ENCODE measurements at regions not wholly inside any gene's neighbourhood (a gene's known extent, or its start where the extent isn't known, plus 50 kb on each side); places are given as distances from the start of the nearest gene placed in this dataset.
"Not testable (repeated sequence)": the region's sequence is repeated elsewhere in the genome, so short reads cannot be mapped to it uniquely, and the experiment has no call there.

DNA sequence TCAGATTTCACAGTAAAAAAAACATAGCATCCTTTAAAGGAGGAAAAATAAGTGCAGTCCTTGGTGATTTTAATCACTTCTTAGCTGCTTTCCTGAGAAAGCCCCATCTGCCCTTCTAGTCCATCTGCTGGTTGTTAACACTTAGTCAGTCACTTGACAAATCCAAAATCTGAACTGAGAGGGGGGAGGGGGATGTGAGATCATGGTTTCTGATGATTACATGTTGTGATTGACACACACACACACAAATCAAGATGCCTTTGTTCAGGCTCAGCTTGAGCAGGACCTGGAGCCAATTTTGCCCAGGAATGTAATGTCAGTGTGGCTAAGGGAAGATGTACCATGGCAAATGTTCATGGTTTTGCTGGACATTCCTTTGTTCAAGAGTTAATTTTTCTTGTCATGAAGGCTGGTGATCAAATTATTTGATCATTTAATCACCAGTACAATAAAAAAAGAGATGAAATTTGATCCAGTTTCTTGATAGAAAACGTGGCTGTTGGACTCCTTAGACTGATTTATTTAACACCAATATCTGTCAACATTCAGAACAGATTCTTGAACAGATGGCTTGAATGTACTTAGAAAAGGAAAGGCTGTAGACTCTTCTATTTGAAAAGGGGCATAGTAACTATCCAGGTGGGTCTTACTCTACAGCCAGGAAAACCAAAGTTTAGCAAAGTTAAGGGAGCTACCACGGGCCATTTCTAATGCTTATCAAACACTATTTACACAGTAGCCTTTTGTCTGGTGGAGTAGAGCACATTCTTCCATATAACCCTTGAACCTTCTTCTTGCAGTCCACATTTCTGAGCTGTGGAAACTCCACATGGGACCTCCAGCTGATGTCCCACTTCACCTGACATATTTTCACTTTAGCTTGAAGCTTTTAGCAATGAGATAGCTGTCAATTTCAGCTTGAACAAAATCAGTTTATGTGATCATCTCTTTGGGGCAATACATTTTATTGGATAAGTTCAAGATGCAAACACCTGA, 408.7 kb downstream of the PIK3C3 start:
- intact Hi-C loops (cut with DNase I; ENCODE audit: low total_unique reads): no loop called here
- DNase-seq: no peak
- Histone ChIP-seq H3K36me3 (ENCODE audit: low read depth, missing control alignments) (no peaks in the 10 kb centered on the region), H3K27me3 (no peaks in the 10 kb centered on the region), H3K4me3 (no peak overlapping the region), H3K27ac (no peak overlapping the region), H3K9me3 (no peaks in the 10 kb centered on the region), H3K4me1 (no peaks in the 10 kb centered on the region)
- 43 to 56% methylated on average over 2 of the region's 2 CpGs for WGBS, 2 donors
- TF ChIP-seq, protein P1, sequence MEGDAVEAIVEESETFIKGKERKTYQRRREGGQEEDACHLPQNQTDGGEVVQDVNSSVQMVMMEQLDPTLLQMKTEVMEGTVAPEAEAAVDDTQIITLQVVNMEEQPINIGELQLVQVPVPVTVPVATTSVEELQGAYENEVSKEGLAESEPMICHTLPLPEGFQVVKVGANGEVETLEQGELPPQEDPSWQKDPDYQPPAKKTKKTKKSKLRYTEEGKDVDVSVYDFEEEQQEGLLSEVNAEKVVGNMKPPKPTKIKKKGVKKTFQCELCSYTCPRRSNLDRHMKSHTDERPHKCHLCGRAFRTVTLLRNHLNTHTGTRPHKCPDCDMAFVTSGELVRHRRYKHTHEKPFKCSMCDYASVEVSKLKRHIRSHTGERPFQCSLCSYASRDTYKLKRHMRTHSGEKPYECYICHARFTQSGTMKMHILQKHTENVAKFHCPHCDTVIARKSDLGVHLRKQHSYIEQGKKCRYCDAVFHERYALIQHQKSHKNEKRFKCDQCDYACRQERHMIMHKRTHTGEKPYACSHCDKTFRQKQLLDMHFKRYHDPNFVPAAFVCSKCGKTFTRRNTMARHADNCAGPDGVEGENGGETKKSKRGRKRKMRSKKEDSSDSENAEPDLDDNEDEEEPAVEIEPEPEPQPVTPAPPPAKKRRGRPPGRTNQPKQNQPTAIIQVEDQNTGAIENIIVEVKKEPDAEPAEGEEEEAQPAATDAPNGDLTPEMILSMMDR (IDR thresholded peaks at IDR 0.05): no peak
- TF ChIP-seq POLR2A (IDR thresholded peaks at IDR 0.05): no peak

DNA sequence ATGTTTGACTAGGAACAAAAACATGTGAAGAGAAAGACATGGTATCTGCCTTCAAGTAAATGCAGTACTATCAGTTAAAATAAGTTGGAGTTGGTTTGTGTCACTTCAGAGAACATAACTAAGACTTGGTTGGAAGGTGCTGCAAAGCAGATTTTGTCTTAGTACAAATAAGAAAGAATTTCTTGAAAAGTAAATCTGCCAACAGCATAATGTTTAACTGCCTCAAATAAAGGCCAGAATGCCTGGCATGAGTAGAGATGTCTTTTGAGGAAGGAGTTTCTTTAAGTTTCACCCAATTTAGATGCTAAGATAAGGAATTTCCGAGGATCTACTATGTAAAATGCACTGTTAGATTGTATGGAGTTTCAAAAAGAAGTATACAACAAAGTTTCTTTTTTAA, 409.7 kb downstream of the PIK3C3 start:
- no peak overlapping the region for H3K4me3 ChIP-seq
- H3K27ac ChIP-seq: no peak overlapping the region
- intact Hi-C loops (cut with DNase I; ENCODE audit: low total_unique reads): no loop called here
- H3K4me1 ChIP-seq: no peaks in the 10 kb centered on the region
- H3K27me3 ChIP-seq: no peaks in the 10 kb centered on the region
- H3K9me3 ChIP-seq: no peaks in the 10 kb centered on the region
- TF ChIP-seq, protein P1 (IDR thresholded peaks at IDR 0.05): no peak
- TF ChIP-seq POLR2A (IDR thresholded peaks at IDR 0.05): no peak
- DNase-seq: no peak
- no peaks in the 10 kb centered on the region for H3K36me3 ChIP-seq (ENCODE audit: low read depth, missing control alignments)
- 53 to 85% methylated on average over 1 of the region's 1 CpG for WGBS, 2 donors

DNA sequence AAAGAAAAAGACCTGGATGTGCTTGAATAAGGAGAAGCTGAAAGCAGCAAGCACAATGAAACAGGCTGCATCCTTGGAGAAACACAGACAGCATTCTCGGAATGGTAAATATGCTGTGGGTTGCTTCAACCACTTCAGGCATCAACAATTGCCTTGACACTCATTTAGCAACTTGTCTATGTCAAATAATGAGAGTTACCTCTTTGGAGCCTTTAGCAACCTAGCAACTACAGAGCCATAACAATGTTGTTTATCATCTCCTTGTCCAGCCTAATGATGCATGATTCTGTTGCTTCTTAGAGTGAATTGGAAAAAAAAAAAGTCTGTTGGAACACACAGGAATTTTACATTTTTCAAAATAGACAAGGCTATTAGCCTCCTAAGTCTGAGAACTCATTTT, 410.6 kb downstream of the PIK3C3 start:
- Histone ChIP-seq H3K4me1 (no peaks in the 10 kb centered on the region), H3K9me3 (no peaks in the 10 kb centered on the region), H3K27ac (no peak overlapping the region), H3K4me3 (no peak overlapping the region), H3K36me3 (ENCODE audit: low read depth, missing control alignments) (no peaks in the 10 kb centered on the region), H3K27me3 (no peaks in the 10 kb centered on the region)
- intact Hi-C loops (cut with DNase I; ENCODE audit: low total_unique reads): no loop called here
- no peak for DNase-seq
- WGBS, 2 donors: 43 to 47% methylated on average over 1 of the region's 1 CpG
- TF ChIP-seq, protein P1 (IDR thresholded peaks at IDR 0.05): no peak
- no peak for TF ChIP-seq POLR2A (IDR thresholded peaks at IDR 0.05)

DNA sequence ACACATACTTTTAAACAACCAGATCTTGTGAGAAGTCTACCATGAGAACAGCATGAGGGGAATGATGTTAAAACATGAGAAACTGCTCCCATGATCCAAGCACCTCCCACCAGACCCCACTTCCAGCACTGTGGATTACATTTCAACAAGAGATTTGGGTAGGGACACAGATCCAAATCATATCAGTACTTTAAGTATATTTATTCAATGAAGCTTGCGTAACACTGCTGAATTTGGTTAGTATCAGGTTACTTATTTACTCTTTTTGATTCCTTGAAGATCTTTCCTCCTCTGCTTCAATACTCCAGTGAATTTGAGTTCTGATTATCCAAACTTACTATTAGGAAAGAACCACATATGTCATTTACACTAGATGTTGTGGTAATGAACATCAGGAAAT, 418.6 kb downstream of the PIK3C3 start:
- WGBS, 2 donors: 89 to 92% methylated on average over 1 of the region's 1 CpG
- H3K36me3 ChIP-seq (ENCODE audit: low read depth, missing control alignments): no peaks in the 10 kb centered on the region
- no peaks in the 10 kb centered on the region for H3K27me3 ChIP-seq
- no peaks in the 10 kb centered on the region for H3K4me1 ChIP-seq
- no peak overlapping the region for H3K4me3 ChIP-seq
- TF ChIP-seq, protein P1 (IDR thresholded peaks at IDR 0.05): no peak
- no peak overlapping the region for H3K27ac ChIP-seq
- H3K9me3 ChIP-seq: no peaks in the 10 kb centered on the region
- no peak for DNase-seq
- intact Hi-C loops (cut with DNase I; ENCODE audit: low total_unique reads): no loop called here

DNA sequence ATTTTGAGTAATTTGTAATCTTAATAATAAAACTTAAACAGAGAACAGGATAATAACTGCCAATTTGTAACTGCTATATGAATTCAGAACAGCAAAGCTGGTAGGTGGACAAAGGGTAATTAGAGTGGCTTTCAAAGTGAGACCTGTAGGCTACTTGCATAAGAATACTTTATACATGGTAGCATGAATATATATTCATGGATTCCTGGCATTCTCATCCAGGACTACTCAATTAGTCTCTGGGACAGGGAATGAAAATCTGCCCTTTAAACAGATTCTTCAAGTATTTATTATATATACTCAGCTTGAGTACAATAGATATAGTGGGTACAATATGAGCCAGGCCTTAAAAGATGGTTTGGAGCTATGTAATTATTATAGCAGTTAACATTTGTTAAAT, 419.9 kb downstream of the PIK3C3 start:
- H3K9me3 ChIP-seq: no peaks in the 10 kb centered on the region
- H3K4me3 ChIP-seq: no peak overlapping the region
- no peaks in the 10 kb centered on the region for H3K36me3 ChIP-seq (ENCODE audit: low read depth, missing control alignments)
- H3K27me3 ChIP-seq: no peaks in the 10 kb centered on the region
- TF ChIP-seq POLR2A (IDR thresholded peaks at IDR 0.05): no peak
- TF ChIP-seq, protein P1 (IDR thresholded peaks at IDR 0.05): no peak
- no peak for DNase-seq
- intact Hi-C loops (cut with DNase I; ENCODE audit: low total_unique reads): no loop called here
- no peak overlapping the region for H3K27ac ChIP-seq
- no peaks in the 10 kb centered on the region for H3K4me1 ChIP-seq

DNA sequence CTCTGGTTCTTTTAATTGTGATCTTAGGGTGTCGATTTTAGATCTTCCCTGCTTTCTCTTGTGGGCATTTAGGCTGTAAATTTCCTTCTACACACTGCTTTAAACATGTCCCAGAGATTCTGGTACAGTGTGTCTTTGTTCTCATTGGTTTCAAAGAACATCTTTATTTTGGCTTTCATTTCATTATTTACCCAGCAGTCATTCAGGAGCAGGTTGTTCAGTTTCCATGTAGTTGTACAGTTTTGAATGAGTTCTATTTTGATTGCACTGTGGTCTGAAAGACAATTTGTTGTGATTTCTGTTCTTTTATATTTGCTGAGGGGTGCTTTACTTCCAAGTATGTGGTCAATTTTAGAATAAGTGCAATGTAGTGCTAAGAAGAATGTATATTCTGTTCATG, 423.8 kb downstream of the PIK3C3 start:
- 63 to 83% methylated on average over 1 of the region's 1 CpG for WGBS, 2 donors
- DNase-seq; H3K4me3 ChIP-seq; intact Hi-C loops (cut with DNase I; ENCODE audit: low total_unique reads); H3K4me1 ChIP-seq; H3K27ac ChIP-seq; H3K27me3 ChIP-seq; H3K9me3 ChIP-seq; H3K36me3 ChIP-seq (ENCODE audit: low read depth, missing control alignments): not testable (repeated sequence)

DNA sequence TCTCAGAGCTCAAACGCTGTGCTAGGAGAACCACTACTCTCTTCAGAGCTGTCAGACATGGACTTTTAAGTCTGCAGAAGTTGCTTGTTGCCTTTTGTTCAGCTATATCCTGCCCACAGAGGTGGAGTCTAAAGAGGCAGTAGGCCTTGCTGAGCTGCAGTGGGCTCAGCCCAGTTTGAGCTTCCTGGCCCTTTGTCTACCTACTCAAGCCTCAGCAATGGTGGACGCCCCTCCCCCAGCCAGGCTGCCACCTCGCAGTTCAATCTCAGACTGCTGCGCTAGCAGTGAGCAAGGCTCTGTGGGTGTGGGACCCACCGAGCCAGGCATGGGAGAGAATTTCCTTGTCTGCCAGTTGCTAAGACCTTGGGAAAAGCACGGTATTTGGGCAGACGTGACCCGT, 426.2 kb downstream of the PIK3C3 start:
- H3K4me3 ChIP-seq; H3K4me1 ChIP-seq; H3K27me3 ChIP-seq; H3K27ac ChIP-seq; H3K9me3 ChIP-seq; intact Hi-C loops (cut with DNase I; ENCODE audit: low total_unique reads); DNase-seq; H3K36me3 ChIP-seq (ENCODE audit: low read depth, missing control alignments): not testable (repeated sequence)
- 88 to 98% methylated on average over 8 of the region's 8 CpGs for WGBS, 2 donors

Data from testis (tissue), 2 donors.